Neural cell (in vitro differentiated cells): ENCODE measurements at regions not wholly inside any gene's neighbourhood (a gene's known extent, or its start where the extent isn't known, plus 50 kb on each side); places are given as distances from the start of the nearest gene placed in this dataset.

Experiments used
- H2AFZ ChIP-seq: fragments of 200-600, 300-800 bp; sonication (generic), shearing (Covaris generic); 2 replicates; pipeline ENCODE4 v1.6.0; 2014; ENCODE audit warnings: low read depth, mild to moderate bottlenecking, antibody characterized with exemption, low read length, moderate library complexity
- H3F3A ChIP-seq: fragments of 200-600 bp; shearing (Covaris generic); 2 replicates; pipeline ENCODE4 v1.6.1; 2016; ENCODE audit warnings: mild to moderate bottlenecking, moderate library complexity, mixed read lengths, antibody characterized with exemption, low read length; ENCODE audit not compliant: insufficient read depth, poor library complexity, severe bottlenecking
- H3K27ac ChIP-seq: fragments of 200-600, 300-800 bp; sonication (generic), shearing (Covaris generic); 2 replicates; pipeline ENCODE4 v1.5.1; 2014; ENCODE audit warnings: mild to moderate bottlenecking, low read length, moderate library complexity
- H3K27me3 ChIP-seq: fragments of 300-800, 200-600 bp; sonication (generic), shearing (Covaris generic); 2 replicates; pipeline ENCODE4 v1.6.0; 2014; ENCODE audit warnings: mild to moderate bottlenecking, low read depth, low read length, moderate library complexity; ENCODE audit not compliant: insufficient read depth
- H3K36me3 ChIP-seq: fragments of 300-800, 200-600 bp; sonication (generic), shearing (Covaris generic); 2 replicates; pipeline ENCODE4 v1.5.1; 2014; ENCODE audit warnings: mild to moderate bottlenecking, antibody characterized with exemption, low read length, moderate library complexity; ENCODE audit not compliant: insufficient read depth
- H3K4me2 ChIP-seq: fragments of 300-800, 200-600 bp; sonication (generic), shearing (Covaris generic); 2 replicates; pipeline ENCODE4 v1.6.0; 2014; ENCODE audit warnings: mild to moderate bottlenecking, low read length
- H3K4me3 ChIP-seq: fragments of 300-800, 200-600 bp; sonication (generic), shearing (Covaris generic); 2 replicates; pipeline ENCODE4 v1.5.1; 2014; ENCODE audit warnings: mild to moderate bottlenecking, low read length, moderate library complexity
- H3K79me2 ChIP-seq: fragments of 200-600 bp; shearing (Covaris generic); replicated peaks from 2 replicates; pipeline ENCODE4 v1.6.0; 2014; ENCODE audit warnings: mild to moderate bottlenecking, low read length, moderate library complexity; ENCODE audit not compliant: insufficient read depth
- H3K9ac ChIP-seq: fragments of 300-800, 200-600 bp; sonication (generic), shearing (Covaris generic); 2 replicates; pipeline ENCODE4 v1.6.1; 2016; ENCODE audit warnings: mild to moderate bottlenecking, low read length, mixed read lengths
- H3K9me2 ChIP-seq: fragments of 200-600 bp; shearing (Covaris generic); 2 replicates; pipeline ENCODE4 v1.6.1; 2016; ENCODE audit warnings: mild to moderate bottlenecking, low read length, mixed read lengths; ENCODE audit not compliant: insufficient read depth
- H3K9me3 ChIP-seq: fragments of 200-600, 300-800 bp; sonication (generic), shearing (Covaris generic); 2 replicates; pipeline ENCODE4 v1.6.1; 2016; ENCODE audit warnings: mild to moderate bottlenecking, mixed run types, low read length, moderate library complexity, mixed read lengths
- H4K20me1 ChIP-seq: fragments of 200-600 bp; shearing (Covaris generic); 2 replicates; pipeline ENCODE4 v1.6.1; 2016; ENCODE audit warnings: mild to moderate bottlenecking, mixed run types; ENCODE audit not compliant: insufficient read depth
- EP300 ChIP-seq: fragments of 450-650 bp; conservative IDR thresholded peaks from 2 replicates; pipeline ENCODE4 v1.6.1; 2014; ENCODE audit warnings: antibody characterized with exemption, mild to moderate bottlenecking, moderate library complexity; ENCODE audit not compliant: poor library complexity, severe bottlenecking
- EZH2 ChIP-seq: fragments of 200-600, 300-800 bp; shearing (Covaris generic), sonication (generic); IDR thresholded peaks from 2 replicates; pipeline ENCODE4 v1.6.1; 2014; ENCODE audit warnings: antibody characterized with exemption, low read length, borderline replicate concordance, mild to moderate bottlenecking; ENCODE audit not compliant: insufficient read depth, poor library complexity, severe bottlenecking
- MXI1 ChIP-seq: fragments of 450-650 bp; conservative IDR thresholded peaks from 2 replicates; pipeline ENCODE4 v1.6.1; 2014; ENCODE audit warnings: antibody characterized with exemption, mild to moderate bottlenecking; ENCODE audit not compliant: poor library complexity, severe bottlenecking
- POLR2AphosphoS5 ChIP-seq: IDR thresholded peaks from 2 replicates; pipeline ENCODE4 v1.6.1; 2012
- RAD21 ChIP-seq: fragments of 450-650 bp; conservative IDR thresholded peaks from 2 replicates; pipeline ENCODE4 v1.6.1; 2014; ENCODE audit warnings: antibody characterized with exemption, mild to moderate bottlenecking, moderate library complexity
- SMC3 ChIP-seq: fragments of 450-650 bp; conservative IDR thresholded peaks from 2 replicates; pipeline ENCODE4 v1.6.1; 2014; ENCODE audit warnings: antibody characterized with exemption, mild to moderate bottlenecking, moderate library complexity; ENCODE audit not compliant: poor library complexity
- TAF1 ChIP-seq: IDR thresholded peaks from 2 replicates; pipeline ENCODE4 v1.6.1; 2012; ENCODE audit warnings: low read depth
- TF ChIP-seq, protein P1 (sequence below): IDR thresholded peaks from 2 replicates; pipeline ENCODE4 v1.6.1; 2012; ENCODE audit warnings: borderline replicate concordance
- TF ChIP-seq, protein P2 (sequence below): fragments of 450-650 bp; IDR thresholded peaks from 2 replicates; pipeline ENCODE4 v1.5.1; 2014; ENCODE audit warnings: antibody characterized with exemption, mild to moderate bottlenecking, moderate library complexity; ENCODE audit not compliant: poor library complexity, severe bottlenecking

DNA sequence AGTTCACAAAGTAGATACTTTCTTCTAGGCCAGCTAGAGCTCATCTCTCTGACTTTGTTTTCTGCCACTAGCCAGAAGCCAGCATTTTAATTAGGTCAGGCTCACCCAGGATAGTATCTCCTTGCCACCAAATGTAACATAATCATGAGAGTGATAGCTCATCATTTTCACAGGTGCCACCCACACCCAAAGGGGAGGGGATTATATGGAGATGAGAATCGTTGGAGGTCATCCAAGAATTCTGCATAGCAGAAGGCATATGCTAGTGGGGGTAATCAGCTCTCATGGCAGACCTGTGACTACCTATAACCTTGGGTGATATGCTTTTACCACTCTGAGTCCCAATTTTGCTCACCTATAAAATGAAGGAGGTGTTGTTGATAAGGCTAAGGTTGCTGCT, 523.0 kb downstream of the METTL15 start:
- Histone ChIP-seq H3K9me3 (no peaks in the 10 kb centered on the region), H3K9ac (no peak overlapping the region), H3K27ac (no peak overlapping the region), H3K4me2 (no peak overlapping the region), H2AFZ (no peak overlapping the region), H3K9me2 (no peaks in the 10 kb centered on the region), H3F3A (peaks cover 9% of the 10 kb centered on the region), H3K79me2 (no peaks in the 10 kb centered on the region), H4K20me1 (no peaks in the 10 kb centered on the region), H3K36me3 (no peaks in the 10 kb centered on the region), H3K27me3 (peaks cover 58% of the 10 kb centered on the region), H3K4me3 (no peak overlapping the region)
- TF ChIP-seq TAF1 (no peak), EZH2 (no peak), SMC3 (no peak), RAD21 (no peak), POLR2AphosphoS5 (no peak), EP300 (no peak), MXI1 (no peak)
- TF ChIP-seq, protein P1, sequence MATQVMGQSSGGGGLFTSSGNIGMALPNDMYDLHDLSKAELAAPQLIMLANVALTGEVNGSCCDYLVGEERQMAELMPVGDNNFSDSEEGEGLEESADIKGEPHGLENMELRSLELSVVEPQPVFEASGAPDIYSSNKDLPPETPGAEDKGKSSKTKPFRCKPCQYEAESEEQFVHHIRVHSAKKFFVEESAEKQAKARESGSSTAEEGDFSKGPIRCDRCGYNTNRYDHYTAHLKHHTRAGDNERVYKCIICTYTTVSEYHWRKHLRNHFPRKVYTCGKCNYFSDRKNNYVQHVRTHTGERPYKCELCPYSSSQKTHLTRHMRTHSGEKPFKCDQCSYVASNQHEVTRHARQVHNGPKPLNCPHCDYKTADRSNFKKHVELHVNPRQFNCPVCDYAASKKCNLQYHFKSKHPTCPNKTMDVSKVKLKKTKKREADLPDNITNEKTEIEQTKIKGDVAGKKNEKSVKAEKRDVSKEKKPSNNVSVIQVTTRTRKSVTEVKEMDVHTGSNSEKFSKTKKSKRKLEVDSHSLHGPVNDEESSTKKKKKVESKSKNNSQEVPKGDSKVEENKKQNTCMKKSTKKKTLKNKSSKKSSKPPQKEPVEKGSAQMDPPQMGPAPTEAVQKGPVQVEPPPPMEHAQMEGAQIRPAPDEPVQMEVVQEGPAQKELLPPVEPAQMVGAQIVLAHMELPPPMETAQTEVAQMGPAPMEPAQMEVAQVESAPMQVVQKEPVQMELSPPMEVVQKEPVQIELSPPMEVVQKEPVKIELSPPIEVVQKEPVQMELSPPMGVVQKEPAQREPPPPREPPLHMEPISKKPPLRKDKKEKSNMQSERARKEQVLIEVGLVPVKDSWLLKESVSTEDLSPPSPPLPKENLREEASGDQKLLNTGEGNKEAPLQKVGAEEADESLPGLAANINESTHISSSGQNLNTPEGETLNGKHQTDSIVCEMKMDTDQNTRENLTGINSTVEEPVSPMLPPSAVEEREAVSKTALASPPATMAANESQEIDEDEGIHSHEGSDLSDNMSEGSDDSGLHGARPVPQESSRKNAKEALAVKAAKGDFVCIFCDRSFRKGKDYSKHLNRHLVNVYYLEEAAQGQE: no peak
- TF ChIP-seq, protein P2, sequence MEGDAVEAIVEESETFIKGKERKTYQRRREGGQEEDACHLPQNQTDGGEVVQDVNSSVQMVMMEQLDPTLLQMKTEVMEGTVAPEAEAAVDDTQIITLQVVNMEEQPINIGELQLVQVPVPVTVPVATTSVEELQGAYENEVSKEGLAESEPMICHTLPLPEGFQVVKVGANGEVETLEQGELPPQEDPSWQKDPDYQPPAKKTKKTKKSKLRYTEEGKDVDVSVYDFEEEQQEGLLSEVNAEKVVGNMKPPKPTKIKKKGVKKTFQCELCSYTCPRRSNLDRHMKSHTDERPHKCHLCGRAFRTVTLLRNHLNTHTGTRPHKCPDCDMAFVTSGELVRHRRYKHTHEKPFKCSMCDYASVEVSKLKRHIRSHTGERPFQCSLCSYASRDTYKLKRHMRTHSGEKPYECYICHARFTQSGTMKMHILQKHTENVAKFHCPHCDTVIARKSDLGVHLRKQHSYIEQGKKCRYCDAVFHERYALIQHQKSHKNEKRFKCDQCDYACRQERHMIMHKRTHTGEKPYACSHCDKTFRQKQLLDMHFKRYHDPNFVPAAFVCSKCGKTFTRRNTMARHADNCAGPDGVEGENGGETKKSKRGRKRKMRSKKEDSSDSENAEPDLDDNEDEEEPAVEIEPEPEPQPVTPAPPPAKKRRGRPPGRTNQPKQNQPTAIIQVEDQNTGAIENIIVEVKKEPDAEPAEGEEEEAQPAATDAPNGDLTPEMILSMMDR: no peak

DNA sequence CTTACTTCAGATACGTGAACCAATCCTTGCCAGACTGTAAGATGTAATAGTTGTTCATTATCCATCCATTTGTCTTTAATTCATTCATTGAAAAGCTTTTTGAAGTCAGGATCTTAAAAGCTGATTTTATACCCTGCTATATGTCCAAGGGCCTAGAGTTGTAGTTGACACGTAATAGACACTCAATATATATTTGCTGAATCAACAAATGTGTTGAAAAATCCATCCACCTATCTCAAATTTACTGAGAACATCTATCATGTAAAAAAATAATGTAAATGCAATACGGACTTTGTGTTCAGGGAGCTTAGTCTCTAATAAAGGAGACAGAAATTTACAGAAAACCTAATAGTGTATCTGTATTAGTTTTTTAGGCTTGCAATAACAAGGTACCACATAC, 521.0 kb downstream of the METTL15 start:
- H3K27me3 ChIP-seq: peaks cover 64% of the 10 kb centered on the region
- no peak overlapping the region for H3K4me3 ChIP-seq
- H3K79me2 ChIP-seq: no peaks in the 10 kb centered on the region
- H2AFZ ChIP-seq: no peak overlapping the region
- no peaks in the 10 kb centered on the region for H4K20me1 ChIP-seq
- no peak overlapping the region for H3K4me2 ChIP-seq
- no peaks in the 10 kb centered on the region for H3K9me2 ChIP-seq
- no peaks in the 10 kb centered on the region for H3K36me3 ChIP-seq
- no peak overlapping the region for H3K9ac ChIP-seq
- H3K27ac ChIP-seq: no peak overlapping the region
- TF ChIP-seq EZH2 (no peak), TAF1 (no peak)
- peaks cover 9% of the 10 kb centered on the region for H3F3A ChIP-seq
- H3K9me3 ChIP-seq: no peaks in the 10 kb centered on the region

GRCh38 chr11:28628412-28628811, 520.2 kb downstream of the METTL15 start:
- Histone ChIP-seq H4K20me1 (no peaks in the 10 kb centered on the region), H2AFZ (no peak overlapping the region), H3K9me3 (no peaks in the 10 kb centered on the region), H3K4me3 (no peak overlapping the region), H3K9ac (no peak overlapping the region), H3K27ac (no peak overlapping the region), H3K9me2 (no peaks in the 10 kb centered on the region), H3K4me2 (no peak overlapping the region), H3K27me3 (peaks cover 61% of the 10 kb centered on the region), H3K36me3 (no peaks in the 10 kb centered on the region), H3K79me2 (no peaks in the 10 kb centered on the region), H3F3A (peaks cover 9% of the 10 kb centered on the region)
- TF ChIP-seq, protein P2: no peak
- TF ChIP-seq EP300 (no peak), RAD21 (no peak), MXI1 (no peak), POLR2AphosphoS5 (no peak), TAF1 (no peak), EZH2 (no peak), SMC3 (no peak)
- TF ChIP-seq, protein P1: no peak
